ENCODE measurements at regions not wholly inside any gene's neighbourhood (a gene's known extent, or its start where the extent isn't known, plus 50 kb on each side); places are given as distances from the start of the nearest gene placed in this dataset.

- TF ChIP-seq, protein P1, sequence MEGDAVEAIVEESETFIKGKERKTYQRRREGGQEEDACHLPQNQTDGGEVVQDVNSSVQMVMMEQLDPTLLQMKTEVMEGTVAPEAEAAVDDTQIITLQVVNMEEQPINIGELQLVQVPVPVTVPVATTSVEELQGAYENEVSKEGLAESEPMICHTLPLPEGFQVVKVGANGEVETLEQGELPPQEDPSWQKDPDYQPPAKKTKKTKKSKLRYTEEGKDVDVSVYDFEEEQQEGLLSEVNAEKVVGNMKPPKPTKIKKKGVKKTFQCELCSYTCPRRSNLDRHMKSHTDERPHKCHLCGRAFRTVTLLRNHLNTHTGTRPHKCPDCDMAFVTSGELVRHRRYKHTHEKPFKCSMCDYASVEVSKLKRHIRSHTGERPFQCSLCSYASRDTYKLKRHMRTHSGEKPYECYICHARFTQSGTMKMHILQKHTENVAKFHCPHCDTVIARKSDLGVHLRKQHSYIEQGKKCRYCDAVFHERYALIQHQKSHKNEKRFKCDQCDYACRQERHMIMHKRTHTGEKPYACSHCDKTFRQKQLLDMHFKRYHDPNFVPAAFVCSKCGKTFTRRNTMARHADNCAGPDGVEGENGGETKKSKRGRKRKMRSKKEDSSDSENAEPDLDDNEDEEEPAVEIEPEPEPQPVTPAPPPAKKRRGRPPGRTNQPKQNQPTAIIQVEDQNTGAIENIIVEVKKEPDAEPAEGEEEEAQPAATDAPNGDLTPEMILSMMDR (IDR thresholded peaks at IDR 0.05): no peak
- TF ChIP-seq POLR2A (IDR thresholded peaks at IDR 0.05): no peak
Measured at GRCh38 chr2:19549821-19550220, 191.4 kb upstream of the OSR1 start.
